HUES48 (cell line): ENCODE measurements at regions not wholly inside any gene's neighbourhood (a gene's known extent, or its start where the extent isn't known, plus 50 kb on each side); places are given as distances from the start of the nearest gene placed in this dataset.
"Not testable (repeated sequence)": the region's sequence is repeated elsewhere in the genome, so short reads cannot be mapped to it uniquely, and the experiment has no call there.

Source experiments
- H3K27ac ChIP-seq: one replicate; pipeline ENCODE4 v1.7.0; 2013; ENCODE audit warnings: low read depth, low read length, inconsistent platforms
- H3K27me3 ChIP-seq: 2 replicates; pipeline ENCODE4 v1.6.1; 2013; ENCODE audit warnings: mild to moderate bottlenecking, low read length; ENCODE audit not compliant: control insufficient read depth, insufficient read depth
- H3K36me3 ChIP-seq: 2 replicates; pipeline ENCODE4 v1.6.1; 2013; ENCODE audit warnings: low read length; ENCODE audit not compliant: control insufficient read depth, insufficient read depth
- H3K4me1 ChIP-seq: 2 replicates; pipeline ENCODE4 v1.6.1; 2013; ENCODE audit warnings: mild to moderate bottlenecking, low read length; ENCODE audit not compliant: control insufficient read depth, insufficient read depth
- H3K4me3 ChIP-seq: 2 replicates; pipeline ENCODE4 v1.5.1; 2013; ENCODE audit warnings: mild to moderate bottlenecking, low read depth, low read length
- H3K9ac ChIP-seq: 2 replicates; pipeline ENCODE4 v1.6.1; 2013; ENCODE audit warnings: mild to moderate bottlenecking, low read depth, low read length, moderate library complexity
- H3K9me3 ChIP-seq: 2 replicates; pipeline ENCODE4 v1.6.1; 2013; ENCODE audit warnings: low read length; ENCODE audit not compliant: control insufficient read depth, insufficient read depth

GRCh38 chr2:16235291-16235690 is 294.9 kb downstream of the MYCN start:
- H3K27me3 ChIP-seq, H3K4me3 ChIP-seq, H3K36me3 ChIP-seq, H3K27ac ChIP-seq, H3K9me3 ChIP-seq, H3K9ac ChIP-seq: not testable (repeated sequence)
- H3K4me1 ChIP-seq, result peaks cover 17% of the 10 kb centered on the region

- no peak overlapping the region for H3K4me3 ChIP-seq
- H3K9ac ChIP-seq, result no peak overlapping the region
- H3K4me1 ChIP-seq, result peaks cover 14% of the 10 kb centered on the region
- H3K9me3 ChIP-seq, result no peaks in the 10 kb centered on the region
- H3K27me3 ChIP-seq, result no peaks in the 10 kb centered on the region
- H3K27ac ChIP-seq, result no peak overlapping the region
- no peaks in the 10 kb centered on the region for H3K36me3 ChIP-seq
Measured at GRCh38 chr2:16228951-16229350, 288.6 kb downstream of the MYCN start.

GRCh38 chr2:16228471-16228870 is 288.1 kb downstream of the MYCN start:
- Histone ChIP-seq H3K9ac (no peak overlapping the region), H3K36me3 (no peaks in the 10 kb centered on the region), H3K9me3 (no peaks in the 10 kb centered on the region), H3K27me3 (no peaks in the 10 kb centered on the region), H3K4me3 (no peak overlapping the region), H3K27ac (no peak overlapping the region), H3K4me1 (peaks cover 19% of the 10 kb centered on the region)

- Histone ChIP-seq H3K4me1 (peaks cover 20% of the 10 kb centered on the region), H3K9me3 (no peaks in the 10 kb centered on the region), H3K4me3 (no peak overlapping the region), H3K9ac (no peak overlapping the region), H3K27me3 (no peaks in the 10 kb centered on the region), H3K27ac (no peak overlapping the region), H3K36me3 (no peaks in the 10 kb centered on the region)
Measured at GRCh38 chr2:16227811-16228462, 287.6 kb downstream of the MYCN start.

- H3K27me3 ChIP-seq, result no peaks in the 10 kb centered on the region
- H3K27ac ChIP-seq, result no peak overlapping the region
- no peak overlapping the region for H3K9ac ChIP-seq
- H3K36me3 ChIP-seq, result no peaks in the 10 kb centered on the region
- H3K4me1 ChIP-seq, result peaks cover 20% of the 10 kb centered on the region
- no peaks in the 10 kb centered on the region for H3K9me3 ChIP-seq
- no peak overlapping the region for H3K4me3 ChIP-seq
Measured at GRCh38 chr2:16226943-16227664, 286.8 kb downstream of the MYCN start.

GRCh38 chr2:16226381-16226780 is 286.0 kb downstream of the MYCN start:
- no peak overlapping the region for H3K9ac ChIP-seq
- peaks cover 20% of the 10 kb centered on the region for H3K4me1 ChIP-seq
- no peak overlapping the region for H3K4me3 ChIP-seq
- H3K27me3 ChIP-seq, result no peaks in the 10 kb centered on the region
- no peak overlapping the region for H3K27ac ChIP-seq
- H3K9me3 ChIP-seq, result no peaks in the 10 kb centered on the region
- no peaks in the 10 kb centered on the region for H3K36me3 ChIP-seq

GRCh38 chr2:16225545-16225944 is 285.2 kb downstream of the MYCN start:
- Histone ChIP-seq H3K4me3 (no peak overlapping the region), H3K9ac (no peak overlapping the region), H3K9me3 (no peaks in the 10 kb centered on the region), H3K27me3 (no peaks in the 10 kb centered on the region), H3K27ac (no peak overlapping the region), H3K36me3 (no peaks in the 10 kb centered on the region), H3K4me1 (peaks cover 20% of the 10 kb centered on the region)

GRCh38 chr2:16225071-16225470 is 284.7 kb downstream of the MYCN start:
- Histone ChIP-seq H3K27me3 (no peaks in the 10 kb centered on the region), H3K9ac (no peak overlapping the region), H3K27ac (no peak overlapping the region), H3K9me3 (no peaks in the 10 kb centered on the region), H3K4me1 (peaks cover 20% of the 10 kb centered on the region), H3K36me3 (no peaks in the 10 kb centered on the region), H3K4me3 (no peak overlapping the region)

GRCh38 chr2:16224298-16225045 is 284.1 kb downstream of the MYCN start:
- Histone ChIP-seq H3K27ac (no peak overlapping the region), H3K9me3 (no peaks in the 10 kb centered on the region), H3K36me3 (no peaks in the 10 kb centered on the region), H3K4me1 (peaks cover 20% of the 10 kb centered on the region), H3K4me3 (no peak overlapping the region), H3K27me3 (no peaks in the 10 kb centered on the region), H3K9ac (no peak overlapping the region)

- H3K27me3 ChIP-seq, result no peaks in the 10 kb centered on the region
- no peak overlapping the region for H3K4me3 ChIP-seq
- H3K4me1 ChIP-seq, result peaks cover 23% of the 10 kb centered on the region
- no peaks in the 10 kb centered on the region for H3K9me3 ChIP-seq
- no peaks in the 10 kb centered on the region for H3K36me3 ChIP-seq
- no peak overlapping the region for H3K9ac ChIP-seq
- H3K27ac ChIP-seq, result peak overlapping the region; percentile 22
Measured at GRCh38 chr2:16223841-16224177, 283.5 kb downstream of the MYCN start.

GRCh38 chr2:16223161-16223840 is 283.0 kb downstream of the MYCN start:
- H3K4me1 ChIP-seq, result peaks cover 24% of the 10 kb centered on the region
- no peaks in the 10 kb centered on the region for H3K27me3 ChIP-seq
- no peak overlapping the region for H3K9ac ChIP-seq
- H3K9me3 ChIP-seq, result no peaks in the 10 kb centered on the region
- no peaks in the 10 kb centered on the region for H3K36me3 ChIP-seq
- H3K4me3 ChIP-seq, result no peak overlapping the region
- H3K27ac ChIP-seq, result peak overlapping the region; percentile 22
